Right atrium auricular region (tissue), 2 donors: ENCODE measurements at regions not wholly inside any gene's neighbourhood (a gene's known extent, or its start where the extent isn't known, plus 50 kb on each side); places are given as distances from the start of the nearest gene placed in this dataset.

Experiments used
- DNase-seq: peaks from one replicate; pipeline ENCODE4 v3.0.0-alpha.2; 2019; ENCODE audit warnings: low spot score
- H3K27ac ChIP-seq, 2 donors: fragments of 200-600 bp; sonication (generic); 1 replicate in 1 of 2; 2 replicates in 1 of 2; pipeline ENCODE4 v1.5.1; 2016 to 2019
- H3K27me3 ChIP-seq, 2 donors: fragments of 200-600 bp; sonication (generic); one replicate each; pipeline versions ENCODE4 v1.5.1 to v1.6.0; 2017 to 2019
- H3K36me3 ChIP-seq: fragments of 200-600 bp; sonication (generic); one replicate; pipeline ENCODE4 v1.5.1; 2016
- H3K4me1 ChIP-seq, 2 donors: fragments of 200-600 bp; sonication (generic); one replicate each; pipeline versions ENCODE4 v1.5.1 to v1.6.0; 2017 to 2019
- H3K4me3 ChIP-seq, 2 donors: fragments of 200-600 bp; sonication (generic); 1 replicate in 1 of 2; 2 replicates in 1 of 2; pipeline ENCODE4 v1.5.1; 2017 to 2019; ENCODE audit warnings: mild to moderate bottlenecking in 1 of 2, moderate library complexity in 1 of 2
- H3K9me3 ChIP-seq, 2 donors: fragments of 200-600 bp; sonication (generic); one replicate each; pipeline ENCODE4 v1.5.1; 2019
- TF ChIP-seq, protein P1 (sequence below), 2 donors: fragments of 200-600 bp; sonication (generic); IDR thresholded peaks; one replicate each; pipeline ENCODE4 v1.5.1; 2019; ENCODE audit warnings: antibody characterized with exemption in 2 of 2

DNA sequence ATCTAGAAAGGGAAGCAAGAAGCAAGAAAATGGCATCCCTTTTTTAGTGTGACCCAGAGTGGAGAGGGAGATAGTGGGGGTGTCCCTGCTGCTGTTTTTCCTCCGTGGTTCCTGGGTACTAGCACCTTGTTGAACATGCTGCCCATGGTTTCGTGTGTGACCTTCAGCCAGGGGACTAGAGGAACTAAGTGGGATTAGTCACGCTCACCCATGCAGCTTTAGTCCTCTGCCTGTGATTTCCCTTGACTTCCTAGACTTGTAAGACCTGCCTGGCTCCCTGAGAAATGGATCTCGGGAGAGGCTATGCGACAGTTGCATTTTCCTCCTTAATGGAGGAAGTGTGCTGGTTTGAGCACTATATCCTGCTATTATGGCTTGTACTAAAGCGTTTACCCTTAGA lies 471.4 kb downstream of the DCDC2C start:
- peaks cover 13 to 28% of the 10 kb centered on the region in 2 donors for H3K9me3 ChIP-seq
- no peaks in the 10 kb centered on the region for H3K36me3 ChIP-seq
- no peak overlapping the region for H3K4me3 ChIP-seq
- no peak for DNase-seq
- H3K27me3 ChIP-seq = no peaks in the 10 kb centered on the region
- TF ChIP-seq, protein P1, sequence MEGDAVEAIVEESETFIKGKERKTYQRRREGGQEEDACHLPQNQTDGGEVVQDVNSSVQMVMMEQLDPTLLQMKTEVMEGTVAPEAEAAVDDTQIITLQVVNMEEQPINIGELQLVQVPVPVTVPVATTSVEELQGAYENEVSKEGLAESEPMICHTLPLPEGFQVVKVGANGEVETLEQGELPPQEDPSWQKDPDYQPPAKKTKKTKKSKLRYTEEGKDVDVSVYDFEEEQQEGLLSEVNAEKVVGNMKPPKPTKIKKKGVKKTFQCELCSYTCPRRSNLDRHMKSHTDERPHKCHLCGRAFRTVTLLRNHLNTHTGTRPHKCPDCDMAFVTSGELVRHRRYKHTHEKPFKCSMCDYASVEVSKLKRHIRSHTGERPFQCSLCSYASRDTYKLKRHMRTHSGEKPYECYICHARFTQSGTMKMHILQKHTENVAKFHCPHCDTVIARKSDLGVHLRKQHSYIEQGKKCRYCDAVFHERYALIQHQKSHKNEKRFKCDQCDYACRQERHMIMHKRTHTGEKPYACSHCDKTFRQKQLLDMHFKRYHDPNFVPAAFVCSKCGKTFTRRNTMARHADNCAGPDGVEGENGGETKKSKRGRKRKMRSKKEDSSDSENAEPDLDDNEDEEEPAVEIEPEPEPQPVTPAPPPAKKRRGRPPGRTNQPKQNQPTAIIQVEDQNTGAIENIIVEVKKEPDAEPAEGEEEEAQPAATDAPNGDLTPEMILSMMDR (IDR thresholded peaks at IDR 0.05) = no peak
- no peak overlapping the region for H3K27ac ChIP-seq
- H3K4me1 ChIP-seq = no peaks in the 10 kb centered on the region

DNA sequence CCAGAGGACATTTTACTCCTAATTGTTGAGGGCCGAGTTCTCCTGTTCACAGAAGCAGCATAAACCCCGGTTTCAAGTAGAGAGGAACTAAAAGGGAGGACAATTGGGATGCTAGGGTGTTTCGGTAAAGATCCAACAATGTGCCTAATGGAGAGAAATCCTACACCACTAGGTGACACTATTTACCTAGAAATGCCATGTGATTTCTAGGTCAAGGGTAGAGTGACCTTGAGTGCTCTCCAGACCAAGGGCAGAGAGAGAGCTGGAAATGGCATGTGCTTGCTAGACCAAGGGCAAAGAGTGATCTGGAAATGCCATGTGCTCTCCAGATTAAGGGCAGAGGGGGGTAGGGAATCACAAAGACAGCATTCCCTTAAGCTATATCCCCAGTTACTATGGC lies 472.0 kb downstream of the DCDC2C start:
- Histone ChIP-seq H3K36me3 (no peaks in the 10 kb centered on the region), H3K4me3 (no peak overlapping the region), H3K27ac (no peak overlapping the region), H3K27me3 (no peaks in the 10 kb centered on the region), H3K4me1 (no peaks in the 10 kb centered on the region), H3K9me3 (peaks cover 13 to 28% of the 10 kb centered on the region in 2 donors)
- no peak for DNase-seq
- TF ChIP-seq, protein P1 (IDR thresholded peaks at IDR 0.05) = no peak

DNA sequence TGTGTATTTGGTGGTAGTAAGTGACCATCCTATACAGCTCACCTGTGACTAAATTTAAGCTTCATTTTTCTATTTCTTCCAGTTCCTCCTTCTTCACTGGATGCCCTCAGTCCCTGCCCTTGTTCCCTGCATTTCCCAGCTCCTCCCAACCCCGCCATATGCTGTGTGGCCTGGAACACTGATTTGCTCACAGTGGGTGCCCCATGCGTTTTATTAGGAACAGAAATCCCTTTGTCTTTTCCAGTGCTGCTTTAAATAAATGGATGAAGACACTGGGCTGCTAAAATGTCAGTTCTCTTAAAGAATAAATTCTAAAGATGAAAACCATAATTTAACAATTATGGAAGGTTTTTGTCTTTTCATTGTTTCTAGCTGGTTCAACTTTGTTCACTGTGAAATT lies 477.3 kb downstream of the DCDC2C start:
- Histone ChIP-seq H3K4me1 (no peaks in the 10 kb centered on the region), H3K27ac (no peak overlapping the region)
- TF ChIP-seq, protein P1 (IDR thresholded peaks at IDR 0.05) = no peak

DNA sequence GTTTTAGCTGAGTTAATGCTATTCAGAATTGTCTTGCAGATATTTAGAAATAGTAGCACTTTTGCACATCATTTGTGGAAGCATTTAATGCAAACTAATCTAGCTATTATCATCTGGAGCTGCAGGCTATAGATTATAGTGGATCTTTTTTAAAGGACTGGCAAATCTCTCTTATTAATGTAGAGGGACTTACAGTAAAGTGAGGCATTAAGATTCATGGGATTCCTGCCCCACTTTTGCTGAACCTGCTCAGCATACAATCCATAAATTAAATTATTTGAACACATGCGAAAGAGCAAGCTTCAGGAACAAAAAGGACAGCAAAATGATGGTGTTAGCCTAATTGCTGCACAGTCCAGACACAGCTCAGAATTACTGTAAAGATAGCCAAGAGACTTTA lies 477.7 kb downstream of the DCDC2C start:
- H3K4me1 ChIP-seq = no peaks in the 10 kb centered on the region
- DNase-seq = no peak
- H3K36me3 ChIP-seq = no peaks in the 10 kb centered on the region
- TF ChIP-seq, protein P1 (IDR thresholded peaks at IDR 0.05) = no peak
- no peak overlapping the region for H3K27ac ChIP-seq
- H3K27me3 ChIP-seq = no peaks in the 10 kb centered on the region
- no peak overlapping the region for H3K4me3 ChIP-seq
- H3K9me3 ChIP-seq = peaks cover 3 to 6% of the 10 kb centered on the region in 2 donors

More for the DNA sequence above, 477.3 kb downstream of the DCDC2C start:
- peaks cover 7 to 10% of the 10 kb centered on the region in 2 donors for H3K9me3 ChIP-seq
- no peaks in the 10 kb centered on the region for H3K27me3 ChIP-seq
- no peaks in the 10 kb centered on the region for H3K36me3 ChIP-seq
- no peak overlapping the region for H3K4me3 ChIP-seq
- no peak for DNase-seq

DNA sequence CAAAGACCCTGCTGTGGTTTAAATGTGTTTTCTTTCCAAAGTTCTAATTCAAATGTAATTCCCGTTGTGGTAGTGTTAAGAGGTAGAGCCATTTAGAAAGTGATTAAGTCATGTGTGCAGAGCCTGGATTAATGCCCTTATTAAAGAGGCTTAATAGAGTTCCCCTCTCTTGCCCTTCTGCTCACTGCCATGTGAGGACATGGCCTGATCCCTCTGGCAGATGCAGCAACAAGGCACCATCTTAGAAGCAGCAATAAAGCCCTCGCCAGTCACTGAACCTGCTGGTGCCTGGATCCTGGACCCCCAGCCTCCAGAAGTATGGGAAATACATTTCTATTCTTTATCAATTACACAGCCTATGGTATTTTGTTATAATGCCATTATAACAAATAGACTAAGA lies 485.2 kb downstream of the DCDC2C start:
- no peaks in the 10 kb centered on the region for H3K4me1 ChIP-seq
- H3K9me3 ChIP-seq = no peaks in the 10 kb centered on the region

DNA sequence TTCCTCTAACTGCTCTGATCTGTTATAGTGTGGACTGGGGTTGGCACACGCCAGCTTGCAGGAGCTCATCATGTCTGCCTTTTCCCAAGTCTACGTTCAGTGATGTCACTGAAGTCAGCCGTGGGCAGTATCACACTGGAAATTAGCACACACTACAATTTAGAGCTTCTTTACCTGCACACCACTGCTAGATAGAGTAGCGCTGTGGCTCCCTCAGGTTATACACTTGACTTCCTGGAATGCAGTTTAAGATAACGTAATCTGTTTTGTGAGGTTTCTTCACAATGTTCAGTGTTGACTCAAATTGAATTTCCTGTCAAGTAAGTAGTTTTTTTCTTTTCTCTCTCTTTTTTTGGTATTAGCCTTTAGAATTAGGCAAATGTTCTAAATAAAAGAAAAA lies 487.2 kb downstream of the DCDC2C start:
- Histone ChIP-seq H3K9me3 (no peaks in the 10 kb centered on the region), H3K4me1 (no peaks in the 10 kb centered on the region), H3K4me3 (no peak overlapping the region), H3K36me3 (no peaks in the 10 kb centered on the region), H3K27me3 (no peaks in the 10 kb centered on the region), H3K27ac (no peak overlapping the region)
- TF ChIP-seq, protein P1 (IDR thresholded peaks at IDR 0.05) = no peak
- no peak for DNase-seq

More for the DNA sequence above, 485.2 kb downstream of the DCDC2C start:
- TF ChIP-seq, protein P1 (IDR thresholded peaks at IDR 0.05) = no peak
- H3K36me3 ChIP-seq = no peaks in the 10 kb centered on the region
- H3K27me3 ChIP-seq = no peaks in the 10 kb centered on the region
- no peak overlapping the region for H3K27ac ChIP-seq
- no peak overlapping the region for H3K4me3 ChIP-seq
- no peak for DNase-seq
